H1 (cell line): ENCODE measurements at regions not wholly inside any gene's neighbourhood (a gene's known extent, or its start where the extent isn't known, plus 50 kb on each side); places are given as distances from the start of the nearest gene placed in this dataset.
A peak's percentile ranks its signal among the peaks of the same experiment; 100 is the strongest.

Experiments
- CTCF ChIA-PET: fragments of 300-600 bp; sonication (Branson Sonifier 250); formaldehyde crosslinking; loops from one replicate; lab custom pipeline; 2021; ENCODE audit not compliant: partially characterized antibody; lab: Charles Lee
- POLR2A ChIA-PET: fragments of 300-600 bp; sonication (Branson Sonifier 250); formaldehyde crosslinking; loops from one replicate; lab custom pipeline; 2021; ENCODE audit warnings: inconsistent platforms; ENCODE audit not compliant: partially characterized antibody; lab: Charles Lee
- DNase-seq, 2 experiments: peaks; one replicate each; pipeline versions ENCODE4 v3.0.0 to v3.0.0-alpha.2; 2010 to 2022; ENCODE audit warnings: low spot score in 2 of 2, low read depth in 1 of 2, mixed read lengths in 1 of 2
- FAIRE-seq: peaks from 2 replicates; lab custom pipeline; 2011; peaks lifted over from hg19 to GRCh38; lab: Jason Lieb, UNC
- H2AFZ ChIP-seq: 2 replicates; pipeline ENCODE4 v1.8.1; 2012; ENCODE audit warnings: low read length, inconsistent platforms
- H2AK5ac ChIP-seq: 2 replicates; pipeline ENCODE4 v1.6.1; 2013; ENCODE audit warnings: low read depth, low read length
- H2BK120ac ChIP-seq: replicated peaks from 2 replicates; pipeline ENCODE3; 2013; ENCODE audit warnings: low read depth, low read length, inconsistent platforms
- H2BK12ac ChIP-seq: 2 replicates; pipeline ENCODE4 v1.6.1; 2013; ENCODE audit warnings: low read depth, low read length
- H2BK15ac ChIP-seq: 2 replicates; pipeline ENCODE4 v1.6.1; 2013; ENCODE audit warnings: low read length
- H2BK20ac ChIP-seq: 2 replicates; pipeline ENCODE4 v1.6.1; 2013; ENCODE audit warnings: low read length
- H2BK5ac ChIP-seq: 2 replicates; pipeline ENCODE4 v1.6.1; 2013; ENCODE audit warnings: low read depth, low read length
- H3K14ac ChIP-seq: 2 replicates; pipeline ENCODE4 v1.6.1; 2013; ENCODE audit warnings: inconsistent platforms; ENCODE audit not compliant: insufficient read length
- H3K18ac ChIP-seq: 2 replicates; pipeline ENCODE4 v1.6.1; 2013; ENCODE audit warnings: low read length; ENCODE audit errors: extremely low read depth
- H3K23ac ChIP-seq: 2 replicates; pipeline ENCODE4 v1.6.1; 2013; ENCODE audit warnings: inconsistent platforms; ENCODE audit not compliant: insufficient read length
- H3K23me2 ChIP-seq: 2 replicates; pipeline ENCODE4 v1.6.1; 2013; ENCODE audit warnings: low read depth, low read length
- H3K27ac ChIP-seq: 2 replicates; pipeline ENCODE4 v1.6.1; 2011; ENCODE audit warnings: low read depth, low read length, inconsistent platforms
- H3K27me3 ChIP-seq, 4 experiments: replicated peaks in 1 of 4; 1 replicate in 1 of 4; 2 replicates in 3 of 4; pipeline versions ENCODE4 v1.6.1 to v1.8.1; 2011 to 2013; ENCODE audit warnings: low read length in 3 of 4, mild to moderate bottlenecking in 3 of 4, inconsistent platforms in 2 of 4, mixed read lengths in 2 of 4, moderate library complexity in 1 of 4; ENCODE audit not compliant: control insufficient read depth in 3 of 4, insufficient read depth in 3 of 4; ENCODE audit errors: extremely low read depth in 1 of 4
- H3K36me3 ChIP-seq, 4 experiments: 2 replicates each; pipeline versions ENCODE4 v1.6.1 to v1.8.1; 2011 to 2013; ENCODE audit warnings: mild to moderate bottlenecking in 4 of 4, low read length in 3 of 4, moderate library complexity in 2 of 4, control low read depth in 1 of 4, inconsistent platforms in 1 of 4; ENCODE audit not compliant: insufficient read depth in 4 of 4, control insufficient read depth in 2 of 4
- H3K4ac ChIP-seq: replicated peaks from 2 replicates; pipeline ENCODE3; 2013; ENCODE audit warnings: low read length, low read depth, mixed read lengths, inconsistent platforms; ENCODE audit not compliant: insufficient read length
- H3K4me1 ChIP-seq, 4 experiments: replicated peaks in 1 of 4; 1 replicate in 1 of 4; 2 replicates in 3 of 4; pipeline versions ENCODE4 v1.6.1 to v1.8.1; 2011 to 2013; ENCODE audit warnings: low read length in 3 of 4, inconsistent platforms in 2 of 4, mixed read lengths in 1 of 4; ENCODE audit not compliant: insufficient read depth in 4 of 4, control insufficient read depth in 3 of 4
- H3K4me2 ChIP-seq, 2 experiments: 2 replicates each; pipeline versions ENCODE4 v1.6.1 to v1.8.1; 2011 to 2013; ENCODE audit warnings: low read depth in 2 of 2, low read length in 2 of 2, control low read depth in 1 of 2, inconsistent platforms in 1 of 2, mild to moderate bottlenecking in 1 of 2; ENCODE audit not compliant: insufficient read depth in 1 of 2
- H3K4me3 ChIP-seq, 4 experiments: fragments of 200-600, 300-600 bp in 1 of 4; sonication (generic), shearing (Covaris generic), sonication (Bioruptor Twin) in 1 of 4; 2 replicates each; pipeline versions ENCODE4 v1.5.1 to v1.8.1; 2011 to 2016; ENCODE audit warnings: low read length in 4 of 4, low read depth in 3 of 4, control low read depth in 2 of 4, inconsistent platforms in 2 of 4, mild to moderate bottlenecking in 2 of 4, mixed read lengths in 1 of 4, moderate library complexity in 1 of 4; ENCODE audit not compliant: insufficient read depth in 2 of 4; ENCODE audit errors: extremely low read depth in 1 of 4
- H3K56ac ChIP-seq: replicated peaks from 2 replicates; pipeline ENCODE3; 2013; ENCODE audit warnings: low read depth, mild to moderate bottlenecking, mixed read lengths, low read length, inconsistent platforms; ENCODE audit not compliant: insufficient read length
- H3K79me1 ChIP-seq: 2 replicates; pipeline ENCODE4 v1.6.1; 2013; ENCODE audit warnings: low read depth, low read length, control low read depth
- H3K79me2 ChIP-seq, 2 experiments: 2 replicates each; pipeline versions ENCODE4 v1.6.1 to v1.8.1; 2012 to 2013; ENCODE audit warnings: low read length in 2 of 2, mild to moderate bottlenecking in 2 of 2, inconsistent platforms in 1 of 2; ENCODE audit not compliant: insufficient read depth in 2 of 2, control insufficient read depth in 1 of 2
- H3K9ac ChIP-seq, 4 experiments: replicated peaks in 1 of 4; 1 replicate in 1 of 4; 2 replicates in 3 of 4; pipeline versions ENCODE4 v1.6.1 to v1.8.1; 2011 to 2013; ENCODE audit warnings: low read depth in 3 of 4, low read length in 3 of 4, control low read depth in 2 of 4, mild to moderate bottlenecking in 2 of 4, moderate library complexity in 2 of 4, inconsistent platforms in 1 of 4; ENCODE audit errors: extremely low read depth in 1 of 4
- H3K9me3 ChIP-seq, 2 experiments: 2 replicates each; pipeline versions ENCODE4 v1.6.1 to v1.8.1; 2012 to 2013; ENCODE audit warnings: mild to moderate bottlenecking in 2 of 2, moderate library complexity in 2 of 2, control low read depth in 1 of 2, inconsistent platforms in 1 of 2, low read depth in 1 of 2, low read length in 1 of 2, mixed read lengths in 1 of 2; ENCODE audit not compliant: insufficient read depth in 2 of 2
- H4K20me1 ChIP-seq, 2 experiments: replicated peaks in 1 of 2; 2 replicates each; pipeline versions ENCODE3 to v1.8.1; 2011 to 2013; ENCODE audit warnings: inconsistent platforms in 2 of 2, low read length in 2 of 2, mild to moderate bottlenecking in 1 of 2; ENCODE audit not compliant: insufficient read depth in 2 of 2, control insufficient read depth in 1 of 2
- H4K5ac ChIP-seq: 2 replicates; pipeline ENCODE4 v1.6.1; 2013; ENCODE audit warnings: low read length, low read depth, mixed read lengths, inconsistent platforms; ENCODE audit not compliant: insufficient read length
- H4K8ac ChIP-seq: 2 replicates; pipeline ENCODE4 v1.8.0; 2013; ENCODE audit warnings: mild to moderate bottlenecking, moderate library complexity, low read length, inconsistent platforms; ENCODE audit not compliant: insufficient read depth; ENCODE audit errors: extremely low read depth
- H4K91ac ChIP-seq: replicated peaks from 2 replicates; pipeline ENCODE3; 2013; ENCODE audit warnings: low read length, mixed read lengths, inconsistent platforms; ENCODE audit not compliant: insufficient read length
- ASH2L ChIP-seq: fragments of 200-600, 300-600 bp; sonication (generic); IDR thresholded peaks from one replicate; pipeline ENCODE4 v1.7.1; 2017; ENCODE audit warnings: low read length
- BACH1 ChIP-seq: IDR thresholded peaks from 2 replicates; pipeline ENCODE4 v1.6.1; 2012; ENCODE audit warnings: low read length, improper control_type of control experiment
- CBX8 ChIP-seq: fragments of 300-800, 300-1000 bp; sonication (generic); IDR thresholded peaks from 2 replicates; pipeline ENCODE4 v1.7.1; 2016; ENCODE audit warnings: low read depth, low read length, borderline replicate concordance
- CHD1 ChIP-seq: IDR thresholded peaks from 2 replicates; pipeline ENCODE4 v1.6.1; 2012; ENCODE audit warnings: low read depth, low read length, improper control_type of control experiment
- CTBP2 ChIP-seq: IDR thresholded peaks from 2 replicates; pipeline ENCODE4 v1.7.0; 2011; ENCODE audit warnings: borderline replicate concordance, mild to moderate bottlenecking, moderate library complexity, mixed read lengths, low read length; ENCODE audit not compliant: insufficient read depth, insufficient read length
- HDAC2 ChIP-seq, 2 experiments: fragments of 300-600 bp in 1 of 2; sonication (generic) in 1 of 2; IDR thresholded peaks; 2 replicates each; pipeline ENCODE4 v1.6.1; 2011 to 2012; ENCODE audit warnings: low read depth in 2 of 2, low read length in 2 of 2, mild to moderate bottlenecking in 2 of 2, moderate library complexity in 2 of 2, borderline replicate concordance in 1 of 2, inconsistent platforms in 1 of 2
- JUND ChIP-seq: IDR thresholded peaks from 2 replicates; pipeline ENCODE4 v1.6.1; 2011; ENCODE audit warnings: mild to moderate bottlenecking, improper control_type of control experiment, low read length
- NANOG ChIP-seq: IDR thresholded peaks from 2 replicates; pipeline ENCODE4 v1.6.1; 2011; ENCODE audit warnings: low read length, low read depth, mild to moderate bottlenecking, inconsistent platforms; ENCODE audit not compliant: insufficient read depth, poor library complexity, severe bottlenecking
- TAF7 ChIP-seq: optimal IDR thresholded peaks from 2 replicates; pipeline ENCODE3; 2011; ENCODE audit warnings: low read depth, mild to moderate bottlenecking, inconsistent platforms, low read length, moderate library complexity, borderline replicate concordance
- WGBS, 2 experiments: shearing (Covaris generic) in 1 of 2; methylation state at CpG; one replicate each; pipeline versions ENCODE4 v1.1.6 to v1.1.7; 2013 to 2015; ENCODE audit warnings: low lambda C conversion rate in 2 of 2, mixed read lengths in 2 of 2, inconsistent platforms in 1 of 2, low coverage in 1 of 2, missing lambda C conversion rate in 1 of 2; ENCODE audit not compliant: insufficient replicate concordance in 2 of 2, insufficient coverage in 1 of 2, insufficient read length in 1 of 2; ENCODE audit errors: extremely low coverage in 1 of 2, missing lambda C conversion rate in 1 of 2; 5-methylcytosine and 5-hydroxymethylcytosine counted together

DNA sequence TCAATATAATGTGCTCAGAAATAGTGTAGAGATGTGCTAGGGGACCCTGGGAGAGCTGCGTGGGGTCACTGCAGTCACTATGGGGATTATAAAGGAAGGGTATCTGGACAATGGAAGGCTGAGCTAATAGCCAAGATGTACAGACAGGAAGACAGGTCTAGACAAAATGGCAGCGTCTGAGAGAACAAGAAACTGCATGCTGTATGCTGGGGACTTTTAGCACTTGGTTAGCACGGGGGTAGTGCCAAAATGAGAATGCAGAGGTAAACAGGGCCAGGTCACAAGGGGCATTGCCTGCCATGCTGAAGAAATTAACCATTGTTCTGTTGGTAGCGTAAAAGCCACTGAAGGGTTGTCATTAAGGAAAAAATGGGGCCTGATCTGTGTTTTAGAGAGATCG, 308.2 kb downstream of the EMP1 start:
- Histone ChIP-seq H4K8ac (no peak overlapping the region), H2BK15ac (0 out of 2 replicates have a peak overlapping the region, but pooled peaks have one; percentile 13), H2AK5ac (0 out of 2 replicates have a peak overlapping the region, but pooled peaks have one; percentile 41), H3K56ac (no peak overlapping the region), H3K27ac (no peak overlapping the region), H2BK5ac (no peak overlapping the region; the same call in 1 of the 2 replicates), H3K79me2 (no peaks in the 10 kb centered on the region), H3K4ac (no peak overlapping the region), H4K91ac (no peak overlapping the region), H2BK12ac (no peak overlapping the region; the same call in 1 of the 2 replicates), H2BK20ac (no peak overlapping the region), H2BK120ac (no peak overlapping the region), H3K23me2 (no peaks in the 10 kb centered on the region), H3K27me3 (no peaks in the 10 kb centered on the region; a peak in 1 of 7 replicates), H3K14ac (no peak overlapping the region), H3K9ac (no peak overlapping the region), H3K4me1 (peaks cover 2 to 9% (median 4%) of the 10 kb centered on the region in 4 experiments; a peak in 4 of 7 replicates), H4K5ac (no peak overlapping the region), H3K9me3 (peaks cover 0 to 3% of the 10 kb centered on the region in 2 experiments; a peak in 1 of 4 replicates), H3K4me2 (no peak overlapping the region; a peak in 1 of 4 replicates), H3K23ac (no peak overlapping the region), H3K18ac (no peak overlapping the region), H4K20me1 (no peaks in the 10 kb centered on the region), H2AFZ (peak overlapping the region; percentile 76; the same call in 1 of the 2 replicates), H3K79me1 (no peaks in the 10 kb centered on the region), H3K4me3 (no peak overlapping the region), H3K36me3 (no peaks in the 10 kb centered on the region)
- DNase-seq (no peak), FAIRE-seq (no peak)
- CTCF ChIA-PET = interaction anchor here (0.7 to 2.3 kb wide), 7 partner anchors 11 to 250 kb away, joined by 3 to 8 read pairs (median 3); no protein-coding TSS in a partner anchor
- TF ChIP-seq HDAC2 (IDR thresholded peaks at IDR 0.05; ENCODE audit: borderline replicate concordance in 1 of 2, low read depth in 2 of 2, low read length in 2 of 2) (no peak), CTBP2 (no peak), JUND (no peak), CHD1 (no peak), BACH1 (no peak), CBX8 (no peak), NANOG (no peak), ASH2L (no peak), TAF7 (no peak)
- POLR2A ChIA-PET = no interaction called here
- 87% methylated on average over 5 of the region's 5 CpGs; no CpG with 5 or more reads in 1 of the 2 experiments for whole genome bisulfite sequencing, 2 experiments
